WTC11 (cell line): ENCODE measurements at regions not wholly inside any gene's neighbourhood (a gene's known extent, or its start where the extent isn't known, plus 50 kb on each side); places are given as distances from the start of the nearest gene placed in this dataset.

ENCODE experiments used
- ATF3 ChIP-seq: sonication (generic); formaldehyde crosslinking; conservative IDR thresholded peaks from 2 replicates; pipeline ENCODE4 v1.8.1; 2022; ENCODE audit warnings: mild to moderate bottlenecking, missing genetic modification reagents
- CBFB ChIP-seq: sonication (generic); formaldehyde crosslinking; IDR thresholded peaks from 2 replicates; pipeline ENCODE4 v1.8.1; 2022; ENCODE audit warnings: mild to moderate bottlenecking, low read depth, missing genetic modification reagents
- CTCF ChIP-seq: fragments of 200-600 bp; IDR thresholded peaks from 2 replicates; pipeline ENCODE4 v1.8.0; 2022; ENCODE audit warnings: antibody characterized with exemption
- ESRRA ChIP-seq: sonication (generic); formaldehyde crosslinking; IDR thresholded peaks from 2 replicates; pipeline ENCODE4 v1.8.1; 2022; ENCODE audit warnings: mild to moderate bottlenecking, missing genetic modification reagents, borderline replicate concordance
- JAZF1 ChIP-seq: fragments of 250-450 bp; sonication (Bioruptor Pico); IDR thresholded peaks from 2 replicates; pipeline ENCODE4 v1.9.0; 2021; ENCODE audit warnings: moderate library complexity, mild to moderate bottlenecking, inconsistent platforms
- ZNF416 ChIP-seq: fragments of 250-450 bp; sonication (Bioruptor Pico); IDR thresholded peaks from 2 replicates; pipeline ENCODE4 v1.9.0; 2021; ENCODE audit warnings: mild to moderate bottlenecking, inconsistent platforms
- TF ChIP-seq, protein P1 (sequence below): sonication (generic); formaldehyde crosslinking; IDR thresholded peaks from 2 replicates; pipeline ENCODE4 v1.8.0; 2023; ENCODE audit warnings: missing genetic modification reagents, mild to moderate bottlenecking, borderline replicate concordance

GRCh38 chrX:3943965-3944364 lies 230.5 kb upstream of the PRKX start:
- no peak for TF ChIP-seq CTCF
- TF ChIP-seq ESRRA (CRISPR knock-in tag) = no peak
- TF ChIP-seq JAZF1 (CRISPR knock-in tag) = no peak
- TF ChIP-seq ZNF416 (CRISPR knock-in tag) = no peak
- TF ChIP-seq, protein P1, sequence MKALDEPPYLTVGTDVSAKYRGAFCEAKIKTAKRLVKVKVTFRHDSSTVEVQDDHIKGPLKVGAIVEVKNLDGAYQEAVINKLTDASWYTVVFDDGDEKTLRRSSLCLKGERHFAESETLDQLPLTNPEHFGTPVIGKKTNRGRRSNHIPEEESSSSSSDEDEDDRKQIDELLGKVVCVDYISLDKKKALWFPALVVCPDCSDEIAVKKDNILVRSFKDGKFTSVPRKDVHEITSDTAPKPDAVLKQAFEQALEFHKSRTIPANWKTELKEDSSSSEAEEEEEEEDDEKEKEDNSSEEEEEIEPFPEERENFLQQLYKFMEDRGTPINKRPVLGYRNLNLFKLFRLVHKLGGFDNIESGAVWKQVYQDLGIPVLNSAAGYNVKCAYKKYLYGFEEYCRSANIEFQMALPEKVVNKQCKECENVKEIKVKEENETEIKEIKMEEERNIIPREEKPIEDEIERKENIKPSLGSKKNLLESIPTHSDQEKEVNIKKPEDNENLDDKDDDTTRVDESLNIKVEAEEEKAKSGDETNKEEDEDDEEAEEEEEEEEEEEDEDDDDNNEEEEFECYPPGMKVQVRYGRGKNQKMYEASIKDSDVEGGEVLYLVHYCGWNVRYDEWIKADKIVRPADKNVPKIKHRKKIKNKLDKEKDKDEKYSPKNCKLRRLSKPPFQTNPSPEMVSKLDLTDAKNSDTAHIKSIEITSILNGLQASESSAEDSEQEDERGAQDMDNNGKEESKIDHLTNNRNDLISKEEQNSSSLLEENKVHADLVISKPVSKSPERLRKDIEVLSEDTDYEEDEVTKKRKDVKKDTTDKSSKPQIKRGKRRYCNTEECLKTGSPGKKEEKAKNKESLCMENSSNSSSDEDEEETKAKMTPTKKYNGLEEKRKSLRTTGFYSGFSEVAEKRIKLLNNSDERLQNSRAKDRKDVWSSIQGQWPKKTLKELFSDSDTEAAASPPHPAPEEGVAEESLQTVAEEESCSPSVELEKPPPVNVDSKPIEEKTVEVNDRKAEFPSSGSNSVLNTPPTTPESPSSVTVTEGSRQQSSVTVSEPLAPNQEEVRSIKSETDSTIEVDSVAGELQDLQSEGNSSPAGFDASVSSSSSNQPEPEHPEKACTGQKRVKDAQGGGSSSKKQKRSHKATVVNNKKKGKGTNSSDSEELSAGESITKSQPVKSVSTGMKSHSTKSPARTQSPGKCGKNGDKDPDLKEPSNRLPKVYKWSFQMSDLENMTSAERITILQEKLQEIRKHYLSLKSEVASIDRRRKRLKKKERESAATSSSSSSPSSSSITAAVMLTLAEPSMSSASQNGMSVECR = no peak
- no peak for TF ChIP-seq ATF3
- TF ChIP-seq CBFB (CRISPR knock-in tag) = no peak
